Cardiac fibroblast (primary cell): ENCODE measurements at regions not wholly inside any gene's neighbourhood (a gene's known extent, or its start where the extent isn't known, plus 50 kb on each side); places are given as distances from the start of the nearest gene placed in this dataset.

ENCODE experiments used
- DNase-seq, 2 donors: peaks; one replicate each; pipeline versions ENCODE4 v3.0.0 to v3.0.0-alpha.2; 2010; ENCODE audit warnings: low read depth in 2 of 2
- H3K4me3 ChIP-seq, 2 donors: replicated peaks in 1 of 2; 1 replicate in 1 of 2; 2 replicates in 1 of 2; pipeline ENCODE4 v1.5.1; 2011; ENCODE audit warnings: low read depth in 2 of 2, low read length in 2 of 2, mild to moderate bottlenecking in 2 of 2, moderate library complexity in 1 of 2
- TF ChIP-seq, protein P1 (sequence below): IDR thresholded peaks from one replicate; pipeline ENCODE4 v1.5.1; 2011; ENCODE audit warnings: low read depth, mild to moderate bottlenecking, low read length, inconsistent platforms

DNA sequence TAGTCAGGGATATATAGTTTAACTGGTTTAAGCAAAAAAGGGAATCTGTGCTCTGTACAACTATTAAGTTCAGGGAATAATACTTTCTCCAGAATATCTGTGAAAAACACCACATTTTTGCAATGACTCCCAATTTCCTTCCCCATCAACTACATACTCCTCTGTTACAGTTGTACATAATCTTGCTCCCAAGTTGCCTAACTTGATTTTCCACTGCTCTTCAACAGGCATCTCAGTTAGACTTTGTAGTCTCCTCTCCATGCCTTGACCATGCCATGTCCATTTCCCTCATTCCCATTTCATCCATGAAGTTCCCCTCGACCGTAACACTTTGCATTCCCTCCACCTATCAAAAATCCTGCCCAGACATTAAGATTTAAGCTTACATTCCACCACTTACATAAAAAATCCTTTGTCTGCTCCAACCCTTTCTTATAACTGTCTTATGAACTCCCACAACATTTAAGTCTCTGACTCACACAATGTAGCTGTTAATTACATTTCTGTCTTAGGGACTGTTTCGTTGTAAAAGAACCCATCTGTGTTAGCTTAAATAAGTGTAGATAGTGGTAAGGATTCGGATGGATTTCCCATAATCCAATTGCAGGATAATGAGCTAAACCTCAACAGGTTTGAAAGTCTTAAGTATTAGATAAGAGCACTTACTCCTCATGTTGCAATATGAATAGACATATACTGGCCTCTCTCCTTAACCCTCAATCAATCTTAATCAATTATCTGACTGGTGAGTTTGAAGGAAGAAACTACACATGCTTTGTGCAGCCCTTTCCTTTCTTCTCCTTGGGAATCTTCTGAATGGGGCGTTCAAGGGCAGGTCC, 156.5 kb downstream of the PAWR start:
- no peak overlapping the region for H3K4me3 ChIP-seq
- TF ChIP-seq, protein P1, sequence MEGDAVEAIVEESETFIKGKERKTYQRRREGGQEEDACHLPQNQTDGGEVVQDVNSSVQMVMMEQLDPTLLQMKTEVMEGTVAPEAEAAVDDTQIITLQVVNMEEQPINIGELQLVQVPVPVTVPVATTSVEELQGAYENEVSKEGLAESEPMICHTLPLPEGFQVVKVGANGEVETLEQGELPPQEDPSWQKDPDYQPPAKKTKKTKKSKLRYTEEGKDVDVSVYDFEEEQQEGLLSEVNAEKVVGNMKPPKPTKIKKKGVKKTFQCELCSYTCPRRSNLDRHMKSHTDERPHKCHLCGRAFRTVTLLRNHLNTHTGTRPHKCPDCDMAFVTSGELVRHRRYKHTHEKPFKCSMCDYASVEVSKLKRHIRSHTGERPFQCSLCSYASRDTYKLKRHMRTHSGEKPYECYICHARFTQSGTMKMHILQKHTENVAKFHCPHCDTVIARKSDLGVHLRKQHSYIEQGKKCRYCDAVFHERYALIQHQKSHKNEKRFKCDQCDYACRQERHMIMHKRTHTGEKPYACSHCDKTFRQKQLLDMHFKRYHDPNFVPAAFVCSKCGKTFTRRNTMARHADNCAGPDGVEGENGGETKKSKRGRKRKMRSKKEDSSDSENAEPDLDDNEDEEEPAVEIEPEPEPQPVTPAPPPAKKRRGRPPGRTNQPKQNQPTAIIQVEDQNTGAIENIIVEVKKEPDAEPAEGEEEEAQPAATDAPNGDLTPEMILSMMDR, result no peak
- DNase-seq, result no peak

DNA sequence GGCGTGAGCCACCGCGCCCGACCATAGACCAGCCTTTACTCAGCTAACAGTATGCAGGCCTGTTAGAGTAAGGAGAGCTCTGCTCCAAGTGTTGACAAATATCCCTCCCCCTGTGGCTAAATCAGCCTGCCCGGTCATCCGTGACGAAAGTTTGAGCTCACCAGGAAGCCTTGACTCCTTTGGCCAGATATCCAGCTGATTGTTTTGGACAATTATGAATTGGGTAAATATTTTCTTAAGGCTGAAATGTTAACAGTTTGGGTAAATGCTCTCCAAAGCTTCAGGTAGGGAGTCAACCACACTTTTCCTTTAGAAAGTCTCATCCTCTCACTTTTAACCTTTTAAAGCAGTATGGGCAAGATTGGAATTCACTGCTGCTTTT, 157.9 kb downstream of the PAWR start:
- DNase-seq, result peak; percentile 43 to 55
- H3K4me3 ChIP-seq, result no peak overlapping the region
- TF ChIP-seq, protein P1, result no peak

GRCh38 chr12:79531518-79531917, 159.2 kb downstream of the PAWR start:
- no peak overlapping the region for H3K4me3 ChIP-seq
- DNase-seq, result peak in 1 of 2 donors; percentile 37
- TF ChIP-seq, protein P1, result no peak

DNA sequence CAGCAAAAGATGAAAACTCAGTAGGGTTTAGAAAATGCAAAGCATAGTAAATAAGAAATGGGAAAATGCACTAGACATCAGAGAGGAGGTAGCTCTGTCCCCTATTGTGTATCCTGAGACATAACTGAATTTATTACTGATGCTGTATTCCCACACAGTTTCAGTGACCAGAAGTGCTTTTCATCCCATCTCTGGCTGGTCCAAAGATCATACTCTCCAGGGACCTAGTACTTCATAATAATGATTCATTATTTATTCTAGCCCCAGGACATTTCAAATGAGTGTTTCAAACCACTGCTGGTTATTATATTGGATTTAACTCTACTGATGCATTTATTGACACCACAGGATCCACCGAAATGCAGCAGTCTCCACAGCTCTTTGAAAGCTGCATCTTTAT, 163.3 kb downstream of the PAWR start:
- H3K4me3 ChIP-seq, result no peak overlapping the region
- TF ChIP-seq, protein P1, result no peak
- DNase-seq, result peak in 1 of 2 donors; percentile 49

- TF ChIP-seq, protein P1, result no peak
- no peak overlapping the region for H3K4me3 ChIP-seq
- no peak for DNase-seq
These were observed 165.4 kb downstream of the PAWR start for GRCh38 chr12:79525357-79525756.

DNA sequence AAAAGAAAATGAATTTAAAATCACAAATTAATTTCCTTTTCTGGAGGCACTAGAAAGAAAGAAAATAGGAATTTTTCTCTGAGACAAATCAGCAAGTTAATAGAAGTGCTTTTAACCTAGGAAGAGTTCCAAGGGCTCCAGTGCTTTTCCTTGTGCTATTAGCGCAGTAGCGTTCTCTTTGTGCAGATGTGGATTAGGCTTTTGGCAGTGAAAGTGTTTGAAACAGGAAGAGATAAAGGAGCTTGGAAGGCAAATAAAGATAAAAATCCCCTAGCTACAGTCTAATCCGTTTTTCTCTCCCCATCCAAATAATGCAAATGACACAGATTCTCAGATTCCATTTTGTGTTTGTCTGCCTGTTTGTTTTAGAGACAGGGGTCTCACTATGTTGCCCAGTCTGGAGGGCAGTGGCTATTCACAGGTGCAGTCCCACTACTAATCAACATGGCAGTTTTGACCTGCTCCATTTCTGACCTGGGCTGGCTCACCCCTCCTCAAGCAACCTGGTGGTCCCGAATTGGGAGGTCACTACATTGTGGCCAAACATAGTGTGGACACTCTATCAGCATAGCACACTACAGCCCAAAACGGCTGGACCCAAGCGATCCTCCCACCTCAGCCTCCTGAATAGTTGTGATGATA, 166.1 kb downstream of the PAWR start:
- no peak overlapping the region for H3K4me3 ChIP-seq
- TF ChIP-seq, protein P1, result no peak
- DNase-seq, result peak in 1 of 2 donors; percentile 69
